Caki2 (cell line): ENCODE measurements at regions not wholly inside any gene's neighbourhood (a gene's known extent, or its start where the extent isn't known, plus 50 kb on each side); places are given as distances from the start of the nearest gene placed in this dataset.
"Not testable (repeated sequence)": the region's sequence is repeated elsewhere in the genome, so short reads cannot be mapped to it uniquely, and the experiment has no call there.

Experiments used
- DNase-seq: peaks from one replicate; pipeline ENCODE4 v3.0.0-alpha.2; 2015; ENCODE audit warnings: low read depth
- in situ Hi-C: cut with HindIII; loops from 2 replicates; pipeline ENCODE4 v1.10.0; 2016; ENCODE audit warnings: low sequenced_read_pairs, low pct_unique_long_range_greater_than_20kb, mixed read lengths

DNA sequence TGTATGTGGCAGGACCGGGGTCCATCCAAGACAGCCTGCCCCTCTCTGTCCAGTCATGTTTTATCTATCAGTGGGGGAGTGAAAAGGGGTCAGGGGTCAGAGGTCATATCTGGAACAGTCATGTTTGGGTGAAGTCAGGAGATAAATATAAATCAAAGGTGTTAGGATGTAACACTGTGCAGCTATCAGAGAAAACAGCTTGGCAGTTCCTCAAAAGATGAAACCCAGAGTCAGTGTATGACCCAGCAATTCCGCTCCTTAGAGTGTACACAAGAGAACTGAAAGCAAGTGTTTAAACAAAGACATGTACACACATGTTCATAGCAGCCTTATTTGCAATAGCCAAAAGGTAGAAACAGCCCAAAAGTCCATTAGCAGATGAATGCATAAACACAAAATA is 361.3 kb downstream of the FOXL1 start:
- in situ Hi-C loops = no loop called here
- no peak for DNase-seq

DNA sequence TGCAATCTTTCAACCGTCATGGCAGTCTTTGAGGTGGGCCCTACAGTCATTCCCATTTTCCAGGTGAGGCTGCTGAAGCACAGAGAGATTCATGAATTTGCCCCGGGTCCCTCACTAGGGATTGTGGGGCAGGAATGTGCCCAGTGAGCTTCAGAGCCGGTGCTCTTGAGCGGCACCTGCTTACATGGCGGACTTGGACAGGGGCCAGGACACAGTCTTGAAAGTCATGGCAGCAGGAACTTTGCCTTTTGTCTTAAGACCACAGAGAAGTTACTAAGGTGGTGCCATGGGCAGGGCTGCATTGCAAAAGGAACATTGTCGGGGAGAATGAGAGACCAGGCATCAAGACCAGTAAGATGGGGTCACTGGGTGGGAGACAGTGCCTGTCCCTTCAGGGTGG is 363.4 kb downstream of the FOXL1 start:
- no peak for DNase-seq
- in situ Hi-C loops = no loop called here

DNA sequence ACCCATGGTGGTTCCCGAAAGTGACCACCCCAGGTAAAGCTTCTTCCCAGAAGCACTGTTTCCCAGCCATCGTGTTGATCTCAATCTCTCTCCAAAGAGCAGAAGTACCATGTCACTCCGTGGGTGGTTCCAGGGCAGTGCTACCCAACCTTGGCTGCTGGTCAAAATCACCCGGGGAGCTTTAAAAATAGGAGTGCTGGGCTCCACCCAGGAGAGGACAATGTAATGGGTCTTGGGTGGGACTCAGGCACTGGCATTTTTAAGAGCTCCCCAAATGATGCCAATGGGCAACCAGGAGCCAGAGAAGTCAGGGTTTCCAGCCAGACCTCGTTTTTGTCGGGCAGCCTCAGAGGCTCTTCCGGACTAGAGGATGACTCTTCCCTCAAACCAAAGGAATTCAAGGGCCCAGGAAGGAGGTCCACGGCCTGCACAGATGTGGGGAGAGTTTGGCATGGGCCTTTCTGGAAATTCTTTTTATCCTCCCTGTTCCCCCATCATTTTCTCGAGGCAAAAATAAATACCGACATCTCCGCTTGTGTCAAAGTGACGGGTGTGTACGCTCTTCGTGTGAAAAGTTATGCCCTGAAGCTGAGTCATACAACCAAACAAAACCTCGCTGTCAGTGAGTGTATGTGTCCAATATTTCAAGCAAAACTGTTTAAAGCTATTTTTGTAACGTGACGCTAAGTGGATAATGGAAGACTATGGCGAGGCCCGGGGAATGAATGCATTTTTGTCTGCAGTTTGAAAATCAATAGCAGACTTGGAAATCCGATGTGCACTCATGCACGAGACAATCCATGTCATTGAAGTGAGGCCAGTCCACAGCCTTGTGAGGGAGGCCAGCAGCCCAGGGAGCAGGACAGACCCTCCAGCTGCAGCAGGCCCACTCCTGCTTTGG is 364.1 kb downstream of the FOXL1 start:
- in situ Hi-C loops = no loop called here
- no peak for DNase-seq

DNA sequence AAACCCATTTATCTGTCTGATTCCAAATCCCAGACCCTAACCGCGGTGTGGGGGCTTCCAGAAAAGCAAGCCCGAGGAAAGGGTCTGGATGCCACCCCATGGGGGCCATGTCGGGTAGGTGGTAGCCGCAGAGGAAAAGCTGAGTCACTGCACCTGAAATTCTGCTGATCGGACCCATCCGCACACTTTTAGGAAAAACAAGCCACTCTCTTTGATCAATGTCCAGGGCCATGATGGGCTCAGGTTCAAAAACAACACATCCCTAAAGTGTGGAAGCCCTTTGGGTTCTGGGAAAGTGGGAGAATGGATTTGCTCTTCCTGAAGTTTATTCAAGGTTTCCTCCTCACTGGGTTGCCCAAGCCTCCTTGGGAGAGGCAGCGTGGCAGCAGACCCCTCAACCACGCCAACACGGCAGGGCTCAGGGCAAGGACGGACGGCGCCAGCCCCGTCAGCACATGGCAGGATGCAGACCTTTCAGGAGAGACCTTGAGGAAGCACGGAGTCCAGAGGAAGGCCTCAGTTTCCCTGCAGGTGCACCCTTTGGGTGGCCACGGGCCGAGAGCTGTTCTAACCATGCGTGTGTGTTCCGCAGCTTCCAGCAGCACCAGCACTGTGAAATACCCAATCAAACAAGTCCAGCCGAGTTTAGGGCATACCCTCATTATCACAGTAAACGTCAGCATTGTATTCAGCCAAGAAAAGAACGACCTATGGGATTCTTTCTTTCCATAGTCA is 367.0 kb downstream of the FOXL1 start:
- no peak for DNase-seq
- in situ Hi-C loops = no loop called here

DNA sequence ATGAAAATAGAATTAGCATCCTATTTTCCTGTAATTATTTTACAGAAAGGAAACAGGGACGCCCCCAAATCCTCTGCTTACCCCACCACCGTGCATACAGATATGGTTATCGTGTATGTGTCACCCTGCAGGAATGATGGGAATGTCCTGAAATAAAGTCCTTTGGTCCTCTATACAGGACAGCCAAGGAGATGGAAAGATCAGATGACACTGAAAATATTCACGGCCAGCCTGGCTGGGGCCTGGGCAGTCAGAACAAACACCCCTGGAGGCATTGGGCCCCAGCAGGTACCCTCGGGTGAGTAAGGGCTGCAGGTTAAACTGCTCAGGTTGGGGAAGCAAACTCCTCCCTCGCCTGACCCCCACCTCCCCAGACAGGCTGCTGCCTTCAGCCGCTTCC is 368.0 kb downstream of the FOXL1 start:
- DNase-seq = peak; percentile 49
- in situ Hi-C loops = no loop called here

DNA sequence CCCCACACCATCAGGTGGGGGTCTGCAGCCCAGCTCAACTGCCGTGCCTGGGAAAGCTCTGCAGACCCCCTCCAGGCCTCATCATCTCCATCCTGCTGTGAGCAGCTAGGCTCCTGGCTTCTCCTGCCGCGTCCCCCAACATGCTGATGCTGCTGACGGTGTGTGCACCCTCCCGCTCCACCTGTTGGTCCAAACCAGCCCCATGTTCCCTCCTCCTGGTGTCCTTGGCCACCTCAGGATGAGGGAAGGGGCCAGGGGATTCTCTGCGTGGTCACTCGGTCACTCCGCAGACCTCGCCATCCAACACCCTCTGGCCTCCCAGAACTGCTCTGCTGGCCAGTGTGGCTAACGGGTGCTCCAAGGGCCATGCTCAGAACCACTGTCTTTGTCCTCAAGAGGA is 368.6 kb downstream of the FOXL1 start:
- DNase-seq = no peak
- in situ Hi-C loops = no loop called here

DNA sequence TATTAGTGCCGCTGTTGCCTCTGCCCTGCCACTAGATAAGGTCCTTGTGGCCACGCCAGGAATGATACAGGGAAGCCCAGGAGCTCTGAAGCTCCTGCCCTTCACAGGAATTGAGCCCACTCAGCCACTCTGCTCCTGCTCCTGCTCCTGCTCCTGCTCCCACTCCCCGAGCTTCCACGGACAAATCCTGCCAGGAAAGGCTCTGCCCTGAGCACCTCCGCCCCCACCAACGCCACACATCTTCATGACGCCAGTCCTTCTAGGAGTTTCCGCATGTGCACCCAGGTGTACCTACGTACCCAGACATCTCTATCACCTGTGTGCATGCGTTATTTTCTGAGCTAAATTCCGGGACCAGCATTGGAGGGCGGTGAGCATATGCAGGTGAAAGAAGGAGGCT is 369.1 kb downstream of the C16orf95 start:
- in situ Hi-C loops = no loop called here
- DNase-seq = no peak

DNA sequence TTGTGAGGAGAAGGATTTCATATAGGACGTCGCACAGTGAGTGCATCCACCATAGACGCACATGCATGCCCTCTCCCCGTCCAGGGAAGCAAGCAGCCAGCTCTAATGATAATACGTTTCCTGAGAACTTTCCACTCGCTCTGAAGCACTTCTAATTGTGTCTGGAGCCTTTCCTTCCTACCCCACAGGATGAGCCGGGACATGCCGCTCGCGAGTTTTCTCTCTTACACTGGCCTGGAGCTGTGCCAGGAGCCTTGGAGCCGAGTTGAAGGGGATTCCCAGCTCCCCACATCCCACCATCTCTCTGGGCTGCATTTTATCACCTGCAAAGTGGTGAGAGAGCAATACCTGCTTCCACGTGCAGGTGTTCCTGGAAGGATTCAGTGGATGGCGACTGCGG is 368.1 kb downstream of the C16orf95 start:
- in situ Hi-C loops = no loop called here
- DNase-seq = no peak

DNA sequence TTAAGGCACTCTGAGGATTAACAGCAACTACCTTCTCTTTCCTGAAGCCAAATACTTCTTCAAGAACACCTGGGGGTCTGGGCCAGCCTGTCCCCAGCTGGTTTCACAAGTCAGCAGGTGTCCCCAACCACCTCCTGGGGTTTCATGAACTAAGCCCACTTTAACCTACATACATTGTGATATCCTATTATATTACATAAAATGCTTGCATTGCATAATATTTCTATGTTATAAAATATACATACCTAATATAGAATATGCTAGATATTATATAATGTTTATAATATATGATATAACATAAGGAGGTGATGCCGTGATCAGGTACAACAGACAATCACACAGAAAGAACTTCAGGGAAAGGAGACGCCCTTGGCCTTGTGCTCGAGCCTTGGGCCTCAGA is 367.6 kb downstream of the C16orf95 start:
- in situ Hi-C loops = no loop called here
- DNase-seq = no peak

DNA sequence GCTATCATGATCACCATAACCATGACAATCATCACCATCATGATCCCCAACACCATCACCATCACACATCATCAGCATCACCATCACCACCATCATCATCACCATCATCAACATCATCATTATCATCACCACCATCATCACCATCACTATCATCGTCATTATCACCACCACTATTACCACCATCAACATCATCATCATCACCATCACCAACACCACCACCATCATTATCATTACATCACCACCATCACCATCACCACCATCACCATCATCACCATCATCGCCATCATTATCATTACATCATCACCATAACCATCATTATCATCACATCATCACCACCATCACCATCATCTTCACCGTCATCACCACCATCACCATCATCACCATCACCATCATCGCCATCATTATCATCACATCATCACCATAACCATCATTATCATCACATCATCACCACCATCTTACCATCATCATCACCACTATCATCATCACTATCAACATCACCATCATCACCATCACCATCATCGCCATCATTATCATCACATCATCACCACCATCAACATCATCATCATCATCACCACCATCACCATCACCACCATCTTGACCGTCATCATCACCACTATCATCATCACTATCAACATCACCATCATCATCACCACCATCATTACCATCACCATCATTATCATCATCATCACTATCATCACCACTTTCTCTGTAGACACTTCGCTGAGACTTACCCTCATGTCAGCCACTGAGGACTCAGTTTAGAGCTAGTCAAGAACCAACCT is 366.0 kb downstream of the C16orf95 start:
- DNase-seq = no peak
- in situ Hi-C loops = no loop called here

DNA sequence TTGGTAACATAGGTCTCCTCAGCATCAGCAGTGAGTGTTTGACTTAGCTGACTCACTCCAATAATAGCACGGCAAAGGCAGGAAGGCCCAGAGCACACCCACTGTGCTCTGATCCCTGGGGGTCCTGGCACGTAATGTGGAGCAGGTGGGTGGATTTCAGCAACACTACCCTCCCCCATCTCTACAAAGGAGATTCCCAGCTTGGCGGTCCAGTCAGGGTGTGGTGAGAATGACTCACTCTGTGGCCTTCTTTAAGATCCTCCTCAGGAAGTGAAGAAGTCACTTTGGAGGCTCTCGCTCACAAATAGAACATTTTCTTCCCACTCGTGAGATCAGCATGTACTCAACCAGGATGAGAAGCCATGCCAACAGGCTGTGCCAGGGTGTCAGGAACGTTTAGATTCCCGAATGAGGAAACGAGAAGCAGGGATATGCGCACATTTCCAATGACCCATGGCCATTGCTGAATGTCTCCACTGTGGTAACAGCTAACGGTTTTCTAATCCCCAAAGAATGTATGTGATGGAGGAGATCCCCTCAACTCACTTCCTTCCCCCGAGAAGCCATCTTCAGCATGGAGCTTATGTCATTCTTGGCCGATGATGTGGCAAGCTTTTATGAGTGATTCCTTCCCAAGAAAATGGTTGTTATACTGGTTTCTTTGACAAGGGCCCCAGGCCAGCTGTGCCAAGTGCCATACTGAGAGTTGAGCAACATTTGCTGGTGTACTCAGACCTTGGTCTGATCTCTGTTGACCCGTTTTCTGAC is 365.2 kb downstream of the C16orf95 start:
- in situ Hi-C loops = no loop called here
- peak; percentile 88 for DNase-seq

DNA sequence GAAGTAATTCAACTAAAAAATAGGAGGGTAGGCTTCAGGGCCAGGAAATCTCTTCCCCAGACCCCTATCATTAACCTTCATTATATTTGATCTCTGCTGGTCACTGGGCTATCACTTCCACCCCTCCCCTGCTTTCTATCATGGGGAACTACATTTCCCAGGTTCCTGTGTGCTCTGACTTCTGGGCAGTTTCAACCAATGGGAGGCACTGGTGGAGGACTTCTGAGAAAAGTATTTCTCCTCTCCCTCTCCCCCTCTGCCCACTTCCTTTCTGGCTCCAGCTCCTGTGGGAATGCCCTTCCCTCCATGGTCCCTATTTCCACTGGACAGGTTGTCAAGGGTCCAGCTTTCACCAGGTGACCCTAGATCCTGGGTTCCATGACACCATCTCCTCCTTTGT is 364.4 kb downstream of the C16orf95 start:
- in situ Hi-C loops = no loop called here

DNA sequence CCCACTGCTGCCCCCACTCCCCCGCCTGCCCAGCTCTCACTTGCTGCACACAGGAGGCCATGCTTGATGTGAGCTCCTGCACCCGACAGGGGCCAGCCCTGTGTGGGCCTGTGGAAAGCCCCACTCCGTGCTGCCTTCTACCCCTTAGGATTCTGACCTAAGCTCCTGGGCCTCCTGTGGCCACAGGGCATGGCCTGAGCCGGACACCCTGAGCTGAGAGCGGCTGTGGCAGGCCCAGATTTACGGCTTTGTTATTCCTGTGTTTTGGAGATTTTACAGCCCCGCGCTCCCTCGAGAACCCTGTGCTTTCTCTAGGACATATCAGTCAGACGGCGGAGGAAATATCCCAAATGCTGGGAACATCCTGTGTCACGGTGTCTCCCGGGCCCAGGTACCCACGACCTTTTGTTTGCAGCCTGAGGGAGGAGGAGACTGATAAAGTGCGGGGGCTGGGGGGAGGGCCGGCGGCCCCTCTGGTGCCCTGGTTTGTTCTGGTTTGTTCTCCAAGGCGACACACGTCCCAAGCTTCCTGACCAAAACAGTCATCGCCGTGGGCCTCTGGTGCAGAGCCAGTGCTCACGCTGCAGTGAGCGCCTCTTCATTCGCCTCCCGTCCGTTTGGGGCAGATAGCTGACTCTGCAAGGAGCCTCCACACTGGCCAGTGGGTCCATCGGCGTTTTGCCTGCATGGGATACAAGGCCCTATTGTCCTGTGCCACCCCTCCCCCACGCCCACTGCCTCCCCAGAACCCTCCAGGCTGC is 363.4 kb downstream of the C16orf95 start:
- DNase-seq = no peak
- in situ Hi-C loops = no loop called here

More for the DNA sequence above, 364.4 kb downstream of the C16orf95 start:
- DNase-seq = no peak

DNA sequence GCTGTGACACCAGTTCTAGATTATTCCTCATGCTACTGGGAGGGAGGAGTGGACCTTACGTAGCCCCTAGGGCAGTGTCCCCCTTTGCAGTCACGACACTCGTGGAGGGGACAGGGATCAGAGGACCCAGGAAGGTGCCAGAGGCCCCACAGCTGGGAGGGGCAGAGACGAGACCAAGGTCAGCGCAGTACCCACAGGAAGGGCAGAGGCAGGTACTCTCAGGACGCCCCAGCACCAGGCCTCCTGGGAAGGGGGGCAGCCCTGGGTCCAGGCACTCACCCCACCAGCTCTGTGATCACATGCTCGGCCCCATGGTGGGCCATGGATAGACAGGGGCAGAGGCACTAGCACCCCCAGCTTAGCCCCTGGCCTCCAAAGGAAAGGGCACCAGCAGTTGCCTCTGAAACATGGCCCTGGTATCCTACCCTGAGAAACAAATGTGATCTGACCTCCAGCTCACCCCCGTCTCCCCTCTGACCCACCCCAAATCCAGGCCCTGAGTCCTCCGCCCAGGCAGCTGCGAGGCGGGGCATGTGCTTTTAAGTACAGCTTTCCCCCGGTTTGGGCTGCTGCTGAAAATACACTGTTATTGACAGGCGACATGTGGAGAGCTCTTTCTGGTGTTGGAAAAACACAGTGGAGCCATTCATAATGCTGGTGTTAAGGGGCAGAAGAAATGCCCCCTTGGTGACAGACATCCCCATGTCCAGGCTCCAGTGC is 361.9 kb downstream of the C16orf95 start:
- no peak for DNase-seq
- in situ Hi-C loops = no loop called here

DNA sequence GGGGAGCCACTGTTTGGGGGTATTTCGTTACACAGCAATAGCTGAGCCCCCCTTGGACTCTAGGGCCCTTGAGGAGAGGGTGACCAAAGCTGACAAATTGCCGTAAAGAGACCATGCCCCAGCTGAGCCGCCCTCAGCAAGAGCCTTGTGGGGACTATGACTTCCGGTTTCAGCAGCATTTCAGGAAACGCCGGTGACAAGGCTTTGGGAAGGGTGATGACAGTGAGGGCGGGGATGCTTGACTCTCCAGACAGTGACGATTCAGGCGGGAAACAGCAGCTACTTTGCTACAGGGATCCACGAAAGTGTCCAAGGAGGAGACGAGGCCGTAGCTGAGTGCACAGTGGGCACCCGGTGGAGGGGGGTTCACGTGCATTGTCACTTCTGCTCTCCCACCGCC is 360.8 kb downstream of the C16orf95 start:
- in situ Hi-C loops = no loop called here
- no peak for DNase-seq

DNA sequence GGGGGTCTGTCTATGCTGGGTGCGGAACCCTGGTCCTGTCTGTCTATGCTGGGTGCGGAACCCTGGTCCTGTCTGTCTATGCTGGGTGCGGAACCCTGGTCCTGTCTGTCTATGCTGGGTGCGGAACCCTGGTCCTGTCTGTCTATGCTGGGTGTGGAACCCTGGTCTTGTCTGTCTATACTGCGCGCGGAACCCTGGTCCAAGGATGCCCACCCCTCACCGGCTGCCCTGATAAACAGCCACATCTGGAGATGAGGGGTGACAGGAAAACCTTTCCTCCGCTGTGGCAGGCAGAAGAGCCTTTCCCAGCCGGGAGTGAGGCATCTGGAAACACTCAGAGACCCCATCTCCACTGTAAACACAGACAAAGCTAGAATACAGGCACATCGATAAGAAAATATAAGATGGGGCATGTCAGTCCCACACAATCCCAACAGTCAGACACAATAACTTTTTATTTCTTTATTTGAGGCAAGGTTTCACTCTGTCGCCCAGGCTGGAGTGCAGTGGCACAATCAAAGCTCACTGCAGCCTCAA is 359.5 kb downstream of the C16orf95 start:
- DNase-seq, in situ Hi-C loops: not testable (repeated sequence)

DNA sequence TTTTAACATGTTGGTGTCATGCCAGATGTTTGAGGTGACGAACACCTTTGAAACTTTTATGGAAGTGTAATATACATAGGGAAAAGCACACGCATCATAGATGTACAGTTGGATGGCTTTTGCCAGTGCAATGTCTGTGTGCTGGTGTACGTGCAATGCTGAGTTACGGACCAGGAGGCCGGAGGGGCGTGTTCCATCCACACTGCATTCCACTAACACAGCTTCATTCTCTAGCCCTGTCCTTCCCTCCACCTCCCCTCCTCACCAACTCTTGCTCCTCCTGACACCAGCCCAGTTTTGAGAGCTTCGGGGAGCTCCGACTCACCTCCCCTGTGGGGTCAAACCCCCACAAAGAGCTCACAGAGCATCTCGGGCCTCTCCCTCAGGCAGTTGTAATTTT is 358.8 kb downstream of the C16orf95 start:
- DNase-seq = no peak
- in situ Hi-C loops = no loop called here
